Right atrium auricular region (tissue), 2 donors: ENCODE measurements at regions not wholly inside any gene's neighbourhood (a gene's known extent, or its start where the extent isn't known, plus 50 kb on each side); places are given as distances from the start of the nearest gene placed in this dataset.

ENCODE experiments used
- DNase-seq: peaks from one replicate; pipeline ENCODE4 v3.0.0-alpha.2; 2019; ENCODE audit warnings: low spot score
- H3K27ac ChIP-seq, 2 donors: fragments of 200-600 bp; sonication (generic); 1 replicate in 1 of 2; 2 replicates in 1 of 2; pipeline ENCODE4 v1.5.1; 2016 to 2019
- H3K27me3 ChIP-seq, 2 donors: fragments of 200-600 bp; sonication (generic); one replicate each; pipeline versions ENCODE4 v1.5.1 to v1.6.0; 2017 to 2019
- H3K36me3 ChIP-seq: fragments of 200-600 bp; sonication (generic); one replicate; pipeline ENCODE4 v1.5.1; 2016
- H3K4me1 ChIP-seq, 2 donors: fragments of 200-600 bp; sonication (generic); one replicate each; pipeline versions ENCODE4 v1.5.1 to v1.6.0; 2017 to 2019
- H3K4me3 ChIP-seq, 2 donors: fragments of 200-600 bp; sonication (generic); 1 replicate in 1 of 2; 2 replicates in 1 of 2; pipeline ENCODE4 v1.5.1; 2017 to 2019; ENCODE audit warnings: mild to moderate bottlenecking in 1 of 2, moderate library complexity in 1 of 2
- H3K9me3 ChIP-seq, 2 donors: fragments of 200-600 bp; sonication (generic); one replicate each; pipeline ENCODE4 v1.5.1; 2019
- TF ChIP-seq, protein P1 (sequence below), 2 donors: fragments of 200-600 bp; sonication (generic); IDR thresholded peaks; one replicate each; pipeline ENCODE4 v1.5.1; 2019; ENCODE audit warnings: antibody characterized with exemption in 2 of 2

DNA sequence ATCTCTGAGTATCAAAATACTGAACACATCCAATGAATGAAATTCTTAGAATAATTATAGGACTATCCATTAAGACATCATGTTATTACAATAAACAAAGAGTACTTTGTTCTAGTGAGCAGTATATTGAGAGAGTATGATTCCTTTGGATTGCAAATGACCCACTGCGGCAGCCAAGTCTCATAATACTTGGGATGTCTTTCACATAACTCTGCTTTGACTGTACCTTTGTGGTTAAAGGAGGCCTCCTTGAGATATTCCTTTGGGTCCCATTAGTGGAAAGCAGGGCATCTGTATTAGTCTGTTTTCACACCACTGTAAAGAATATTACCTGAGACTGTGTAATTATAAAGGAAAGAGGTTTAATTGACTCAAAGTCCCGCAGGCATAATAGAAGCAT lies 593.8 kb downstream of the TRHDE start:
- no peak for DNase-seq
- H3K27ac ChIP-seq, result no peak overlapping the region
- H3K36me3 ChIP-seq, result no peaks in the 10 kb centered on the region
- TF ChIP-seq, protein P1, sequence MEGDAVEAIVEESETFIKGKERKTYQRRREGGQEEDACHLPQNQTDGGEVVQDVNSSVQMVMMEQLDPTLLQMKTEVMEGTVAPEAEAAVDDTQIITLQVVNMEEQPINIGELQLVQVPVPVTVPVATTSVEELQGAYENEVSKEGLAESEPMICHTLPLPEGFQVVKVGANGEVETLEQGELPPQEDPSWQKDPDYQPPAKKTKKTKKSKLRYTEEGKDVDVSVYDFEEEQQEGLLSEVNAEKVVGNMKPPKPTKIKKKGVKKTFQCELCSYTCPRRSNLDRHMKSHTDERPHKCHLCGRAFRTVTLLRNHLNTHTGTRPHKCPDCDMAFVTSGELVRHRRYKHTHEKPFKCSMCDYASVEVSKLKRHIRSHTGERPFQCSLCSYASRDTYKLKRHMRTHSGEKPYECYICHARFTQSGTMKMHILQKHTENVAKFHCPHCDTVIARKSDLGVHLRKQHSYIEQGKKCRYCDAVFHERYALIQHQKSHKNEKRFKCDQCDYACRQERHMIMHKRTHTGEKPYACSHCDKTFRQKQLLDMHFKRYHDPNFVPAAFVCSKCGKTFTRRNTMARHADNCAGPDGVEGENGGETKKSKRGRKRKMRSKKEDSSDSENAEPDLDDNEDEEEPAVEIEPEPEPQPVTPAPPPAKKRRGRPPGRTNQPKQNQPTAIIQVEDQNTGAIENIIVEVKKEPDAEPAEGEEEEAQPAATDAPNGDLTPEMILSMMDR (IDR thresholded peaks at IDR 0.05), result no peak
- no peaks in the 10 kb centered on the region for H3K9me3 ChIP-seq
- no peak overlapping the region for H3K4me3 ChIP-seq
- no peaks in the 10 kb centered on the region for H3K4me1 ChIP-seq
- no peaks in the 10 kb centered on the region for H3K27me3 ChIP-seq

DNA sequence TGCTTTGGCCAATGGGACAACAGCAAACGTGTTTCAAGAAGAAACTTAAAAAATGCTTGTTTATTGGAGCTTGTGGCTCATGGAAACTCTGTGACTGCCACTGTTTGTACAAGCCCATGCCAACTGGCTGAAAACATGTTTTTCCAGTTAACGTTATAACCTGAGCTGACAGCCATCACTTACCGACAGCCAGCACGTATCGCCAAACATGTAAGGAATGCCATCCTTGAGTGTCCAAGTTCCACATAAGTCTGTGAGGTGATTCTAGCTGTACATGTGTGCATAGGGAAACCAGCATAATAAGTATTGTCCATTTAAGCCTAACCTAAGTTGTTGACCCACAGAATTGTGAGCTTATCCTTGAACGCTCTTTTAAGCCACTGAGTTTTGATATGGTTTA lies 596.9 kb downstream of the TRHDE start:
- DNase-seq, result no peak
- TF ChIP-seq, protein P1 (IDR thresholded peaks at IDR 0.05), result no peak
- Histone ChIP-seq H3K4me3 (no peak overlapping the region), H3K27ac (no peak overlapping the region), H3K36me3 (no peaks in the 10 kb centered on the region), H3K27me3 (no peaks in the 10 kb centered on the region), H3K9me3 (peaks cover 0 to 3% of the 10 kb centered on the region in 2 donors), H3K4me1 (no peaks in the 10 kb centered on the region)

- TF ChIP-seq, protein P1 (IDR thresholded peaks at IDR 0.05), result no peak
- H3K27ac ChIP-seq, result no peak overlapping the region
Observed at GRCh38 chr12:72872238-72872887, 600.2 kb downstream of the TRHDE start.

GRCh38 chr12:72872996-72873395 lies 600.8 kb downstream of the TRHDE start:
- DNase-seq, result no peak
- H3K4me1 ChIP-seq, result no peaks in the 10 kb centered on the region
- no peak overlapping the region for H3K27ac ChIP-seq
- TF ChIP-seq, protein P1 (IDR thresholded peaks at IDR 0.05), result no peak
- H3K9me3 ChIP-seq, result peaks cover 0 to 21% of the 10 kb centered on the region in 2 donors
- no peaks in the 10 kb centered on the region for H3K36me3 ChIP-seq
- H3K27me3 ChIP-seq, result no peaks in the 10 kb centered on the region
- H3K4me3 ChIP-seq, result no peak overlapping the region

More at GRCh38 chr12:72872238-72872887, 600.2 kb downstream of the TRHDE start:
- no peaks in the 10 kb centered on the region for H3K27me3 ChIP-seq
- peaks cover 0 to 21% of the 10 kb centered on the region in 2 donors for H3K9me3 ChIP-seq
- no peak for DNase-seq
- no peaks in the 10 kb centered on the region for H3K4me1 ChIP-seq
- no peaks in the 10 kb centered on the region for H3K36me3 ChIP-seq
- H3K4me3 ChIP-seq, result no peak overlapping the region

DNA sequence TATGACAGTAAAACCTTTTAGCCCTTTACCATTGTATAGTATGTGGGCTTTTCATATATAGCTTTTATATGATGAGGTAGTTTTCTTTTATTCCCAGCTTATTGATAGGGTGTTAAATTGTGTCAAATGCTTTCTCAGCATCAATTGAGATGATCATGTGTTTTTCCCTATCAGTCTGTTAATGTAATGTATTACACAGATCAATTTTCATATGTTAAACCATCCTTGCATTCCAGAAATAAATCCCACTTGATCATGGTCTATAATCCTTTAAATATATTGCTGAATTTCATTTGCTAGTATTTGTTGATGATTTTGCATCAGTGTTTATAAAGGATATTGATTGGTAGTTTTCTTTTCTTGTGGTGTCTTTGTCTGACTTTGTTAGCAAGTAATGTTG lies 603.9 kb downstream of the TRHDE start:
- H3K27me3 ChIP-seq, result no peaks in the 10 kb centered on the region
- H3K27ac ChIP-seq, result no peak overlapping the region
- no peaks in the 10 kb centered on the region for H3K4me1 ChIP-seq
- TF ChIP-seq, protein P1 (IDR thresholded peaks at IDR 0.05), result no peak
- no peak overlapping the region for H3K4me3 ChIP-seq
- peaks cover 0 to 21% of the 10 kb centered on the region in 2 donors for H3K9me3 ChIP-seq
- no peak for DNase-seq
- H3K36me3 ChIP-seq, result no peaks in the 10 kb centered on the region

DNA sequence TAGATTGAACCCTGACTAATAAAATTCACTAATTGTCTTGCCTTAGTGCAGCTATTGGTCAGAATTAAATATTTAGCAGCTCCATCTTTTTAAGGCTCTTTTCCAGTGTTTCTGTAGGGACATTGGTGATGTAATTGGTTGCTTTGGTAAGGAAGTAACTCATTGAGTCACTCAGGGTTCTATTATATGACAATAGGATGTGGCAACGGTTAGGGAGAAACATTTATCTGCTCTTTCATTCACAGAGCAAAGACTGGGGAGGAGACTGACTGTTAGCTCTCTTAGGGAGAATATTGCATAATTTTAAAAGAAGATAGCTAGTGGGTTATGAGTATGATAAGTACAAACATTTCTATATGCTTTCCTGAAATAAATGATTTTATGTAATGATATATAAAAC lies 616.5 kb downstream of the TRHDE start:
- Histone ChIP-seq H3K36me3 (no peaks in the 10 kb centered on the region), H3K9me3 (no peaks in the 10 kb centered on the region), H3K4me3 (no peak overlapping the region), H3K4me1 (no peaks in the 10 kb centered on the region), H3K27me3 (no peaks in the 10 kb centered on the region), H3K27ac (no peak overlapping the region)
- TF ChIP-seq, protein P1 (IDR thresholded peaks at IDR 0.05), result no peak
- no peak for DNase-seq
